ENCODE measurements at regions not wholly inside any gene's neighbourhood (a gene's known extent, or its start where the extent isn't known, plus 50 kb on each side); places are given as distances from the start of the nearest gene placed in this dataset.

GRCh38 chr7:111622084-111622483 lies 59.8 kb upstream of the IMMP2L start:
- no peak for DNase-seq (ENCODE audit: extremely low read depth in 1 of 11, low read depth in 9 of 11, low spot score in 4 of 11)
